Activated T-helper 17 cell treated with anti-CD3 and anti-CD28 coated beads, Interleukin-2, amount 50 U/mL, for 72 hours (primary cell): ENCODE measurements at regions not wholly inside any gene's neighbourhood (a gene's known extent, or its start where the extent isn't known, plus 50 kb on each side); places are given as distances from the start of the nearest gene placed in this dataset.

Source experiments
- ATAC-seq: fragments of 150-1000 bp; cut with Tn5 transposase; replicated peaks from 2 replicates; pipeline ENCODE4 v1.10.0; 2021; ENCODE audit warnings: mild to moderate bottlenecking, moderate library complexity
- H3K27ac Mint-ChIP-seq: one replicate; pipeline ENCODE4 v1.8.0; 2022; ENCODE audit warnings: mixed read lengths
- H3K27me3 Mint-ChIP-seq: one replicate; pipeline ENCODE4 v1.8.0; 2022; ENCODE audit warnings: mixed read lengths
- H3K36me3 Mint-ChIP-seq: one replicate; pipeline ENCODE4 v1.8.0; 2022; ENCODE audit warnings: low read depth, mild to moderate bottlenecking, mixed read lengths
- H3K4me1 Mint-ChIP-seq: one replicate; pipeline ENCODE4 v1.8.0; 2022; ENCODE audit warnings: mixed read lengths
- H3K4me3 Mint-ChIP-seq: one replicate; pipeline ENCODE4 v1.8.0; 2022; ENCODE audit warnings: mild to moderate bottlenecking, mixed read lengths
- H3K9me3 Mint-ChIP-seq: one replicate; pipeline ENCODE4 v1.8.0; 2022; ENCODE audit warnings: mixed read lengths

GRCh38 chr2:194739217-194739616, 917.8 kb upstream of the SLC39A10 start:
- Mint-ChIP-seq H3K4me3 (no peak overlapping the region), H3K27me3 (no peaks in the 10 kb centered on the region), H3K27ac (no peak overlapping the region), H3K4me1 (no peaks in the 10 kb centered on the region), H3K36me3 (no peaks in the 10 kb centered on the region), H3K9me3 (no peaks in the 10 kb centered on the region)
- no peak for ATAC-seq

GRCh38 chr2:194735837-194736542, 921.0 kb upstream of the SLC39A10 start:
- Mint-ChIP-seq H3K27ac (no peak overlapping the region), H3K4me1 (no peaks in the 10 kb centered on the region), H3K9me3 (no peaks in the 10 kb centered on the region), H3K27me3 (no peaks in the 10 kb centered on the region), H3K4me3 (no peak overlapping the region), H3K36me3 (no peaks in the 10 kb centered on the region)
- ATAC-seq: no peak

GRCh38 chr2:194730266-194730665, 926.8 kb upstream of the SLC39A10 start:
- no peaks in the 10 kb centered on the region for H3K4me1 Mint-ChIP-seq
- no peaks in the 10 kb centered on the region for H3K36me3 Mint-ChIP-seq
- H3K27me3 Mint-ChIP-seq: no peaks in the 10 kb centered on the region
- no peaks in the 10 kb centered on the region for H3K9me3 Mint-ChIP-seq
- no peak for ATAC-seq
- no peak overlapping the region for H3K27ac Mint-ChIP-seq
- H3K4me3 Mint-ChIP-seq: no peak overlapping the region

- Mint-ChIP-seq H3K27me3 (no peaks in the 10 kb centered on the region), H3K9me3 (no peaks in the 10 kb centered on the region), H3K27ac (no peak overlapping the region), H3K36me3 (no peaks in the 10 kb centered on the region), H3K4me3 (no peak overlapping the region), H3K4me1 (no peaks in the 10 kb centered on the region)
- no peak for ATAC-seq
These were observed 931.9 kb upstream of the SLC39A10 start for GRCh38 chr2:194725169-194725568.

- no peaks in the 10 kb centered on the region for H3K9me3 Mint-ChIP-seq
These were observed 933.6 kb upstream of the SLC39A10 start for GRCh38 chr2:194723446-194723845.

GRCh38 chr2:194721227-194721626, 935.8 kb upstream of the SLC39A10 start:
- Mint-ChIP-seq H3K9me3 (no peaks in the 10 kb centered on the region), H3K27me3 (no peaks in the 10 kb centered on the region), H3K4me3 (no peak overlapping the region), H3K36me3 (no peaks in the 10 kb centered on the region), H3K27ac (no peak overlapping the region), H3K4me1 (no peaks in the 10 kb centered on the region)
- ATAC-seq: no peak

More at GRCh38 chr2:194723446-194723845, 933.6 kb upstream of the SLC39A10 start:
- Mint-ChIP-seq H3K4me3 (no peak overlapping the region), H3K27me3 (no peaks in the 10 kb centered on the region), H3K27ac (no peak overlapping the region), H3K4me1 (no peaks in the 10 kb centered on the region), H3K36me3 (no peaks in the 10 kb centered on the region)
- no peak for ATAC-seq

- Mint-ChIP-seq H3K4me1 (no peaks in the 10 kb centered on the region), H3K36me3 (no peaks in the 10 kb centered on the region), H3K4me3 (no peak overlapping the region), H3K27ac (no peak overlapping the region), H3K27me3 (no peaks in the 10 kb centered on the region), H3K9me3 (no peaks in the 10 kb centered on the region)
- no peak for ATAC-seq
These were observed 936.6 kb upstream of the SLC39A10 start for GRCh38 chr2:194720462-194720861.

GRCh38 chr2:194718881-194719280, 938.1 kb upstream of the SLC39A10 start:
- no peaks in the 10 kb centered on the region for H3K4me1 Mint-ChIP-seq
- H3K27me3 Mint-ChIP-seq: no peaks in the 10 kb centered on the region
- H3K9me3 Mint-ChIP-seq: no peaks in the 10 kb centered on the region
- H3K27ac Mint-ChIP-seq: no peak overlapping the region
- H3K36me3 Mint-ChIP-seq: no peaks in the 10 kb centered on the region
- ATAC-seq: no peak
- H3K4me3 Mint-ChIP-seq: no peak overlapping the region

GRCh38 chr2:194714541-194714940, 942.5 kb upstream of the SLC39A10 start:
- H3K9me3 Mint-ChIP-seq: no peaks in the 10 kb centered on the region
- no peaks in the 10 kb centered on the region for H3K4me1 Mint-ChIP-seq
- no peak overlapping the region for H3K27ac Mint-ChIP-seq
- no peaks in the 10 kb centered on the region for H3K27me3 Mint-ChIP-seq
- H3K36me3 Mint-ChIP-seq: no peaks in the 10 kb centered on the region
- no peak overlapping the region for H3K4me3 Mint-ChIP-seq
- ATAC-seq: no peak

- Mint-ChIP-seq H3K36me3 (no peaks in the 10 kb centered on the region), H3K27ac (no peak overlapping the region), H3K4me1 (no peaks in the 10 kb centered on the region), H3K27me3 (peaks cover 4% of the 10 kb centered on the region), H3K9me3 (no peaks in the 10 kb centered on the region), H3K4me3 (no peak overlapping the region)
- no peak for ATAC-seq
These were observed 947.2 kb upstream of the SLC39A10 start for GRCh38 chr2:194709840-194710239.

- Mint-ChIP-seq H3K27ac (no peak overlapping the region), H3K4me3 (no peak overlapping the region), H3K9me3 (no peaks in the 10 kb centered on the region), H3K27me3 (peaks cover 4% of the 10 kb centered on the region), H3K4me1 (no peaks in the 10 kb centered on the region), H3K36me3 (no peaks in the 10 kb centered on the region)
- ATAC-seq: no peak
These were observed 950.8 kb upstream of the SLC39A10 start for GRCh38 chr2:194706179-194706578.

GRCh38 chr2:194705398-194705797, 951.6 kb upstream of the SLC39A10 start:
- ATAC-seq: no peak
- Mint-ChIP-seq H3K4me1 (no peaks in the 10 kb centered on the region), H3K27me3 (peaks cover 4% of the 10 kb centered on the region), H3K36me3 (no peaks in the 10 kb centered on the region), H3K4me3 (no peak overlapping the region), H3K9me3 (no peaks in the 10 kb centered on the region), H3K27ac (no peak overlapping the region)

GRCh38 chr2:194700726-194701125, 956.3 kb upstream of the SLC39A10 start:
- Mint-ChIP-seq H3K27me3 (no peaks in the 10 kb centered on the region), H3K36me3 (no peaks in the 10 kb centered on the region), H3K27ac (no peak overlapping the region), H3K9me3 (peaks cover 3% of the 10 kb centered on the region), H3K4me3 (no peak overlapping the region), H3K4me1 (no peaks in the 10 kb centered on the region)
- no peak for ATAC-seq

GRCh38 chr2:194700116-194700515, 956.9 kb upstream of the SLC39A10 start:
- no peaks in the 10 kb centered on the region for H3K27me3 Mint-ChIP-seq
- H3K9me3 Mint-ChIP-seq: peaks cover 3% of the 10 kb centered on the region
- no peak for ATAC-seq
- no peaks in the 10 kb centered on the region for H3K4me1 Mint-ChIP-seq
- no peaks in the 10 kb centered on the region for H3K36me3 Mint-ChIP-seq
- H3K27ac Mint-ChIP-seq: no peak overlapping the region
- H3K4me3 Mint-ChIP-seq: no peak overlapping the region

- Mint-ChIP-seq H3K27me3 (no peaks in the 10 kb centered on the region), H3K27ac (no peak overlapping the region), H3K4me3 (no peak overlapping the region), H3K36me3 (no peaks in the 10 kb centered on the region), H3K9me3 (peaks cover 3% of the 10 kb centered on the region), H3K4me1 (no peaks in the 10 kb centered on the region)
- ATAC-seq: no peak
These were observed 959.0 kb upstream of the SLC39A10 start for GRCh38 chr2:194698012-194698411.

- Mint-ChIP-seq H3K4me3 (no peak overlapping the region), H3K27ac (no peak overlapping the region), H3K4me1 (no peaks in the 10 kb centered on the region), H3K27me3 (no peaks in the 10 kb centered on the region), H3K36me3 (no peaks in the 10 kb centered on the region), H3K9me3 (peaks cover 3% of the 10 kb centered on the region)
- no peak for ATAC-seq
These were observed 959.6 kb upstream of the SLC39A10 start for GRCh38 chr2:194697439-194697838.
